SU-DHL-6 (cell line): ENCODE measurements at regions not wholly inside any gene's neighbourhood (a gene's known extent, or its start where the extent isn't known, plus 50 kb on each side); places are given as distances from the start of the nearest gene placed in this dataset.

Experiments used
- H2AFZ ChIP-seq: fragments of 200-600 bp; sonication (generic); 2 replicates; pipeline ENCODE4 v1.6.1; 2014; ENCODE audit warnings: low read depth, mild to moderate bottlenecking, moderate library complexity, mixed read lengths, antibody characterized with exemption, low read length; ENCODE audit not compliant: severe bottlenecking
- H3F3A ChIP-seq: fragments of 200-600 bp; shearing (Covaris generic); 2 replicates; pipeline ENCODE4 v1.6.0; 2016; ENCODE audit warnings: antibody characterized with exemption, mild to moderate bottlenecking; ENCODE audit not compliant: insufficient read depth
- H3K27ac ChIP-seq: fragments of 200-600 bp; sonication (generic); 2 replicates; pipeline ENCODE4 v1.5.1; 2016; ENCODE audit warnings: low read depth, mild to moderate bottlenecking, low read length, moderate library complexity, mixed read lengths
- H3K27me3 ChIP-seq: fragments of 200-600 bp; sonication (generic), shearing (Covaris generic); 2 replicates; pipeline ENCODE4 v1.6.0; 2014; ENCODE audit warnings: mild to moderate bottlenecking, low read length
- H3K36me3 ChIP-seq: fragments of 200-600 bp; sonication (generic); 2 replicates; pipeline ENCODE4 v1.6.1; 2014; ENCODE audit warnings: mild to moderate bottlenecking, low read length, mixed read lengths
- H3K4me2 ChIP-seq: fragments of 300-600, 200-600 bp; shearing (Covaris generic), sonication (generic); 2 replicates; pipeline ENCODE4 v1.6.0; 2014; ENCODE audit warnings: low read length, low read depth, mild to moderate bottlenecking; ENCODE audit not compliant: poor library complexity, severe bottlenecking
- H3K4me3 ChIP-seq: fragments of 200-600 bp; sonication (generic); 2 replicates; pipeline ENCODE4 v1.5.1; 2014; ENCODE audit warnings: antibody characterized with exemption, low read length, mild to moderate bottlenecking, mixed read lengths; ENCODE audit not compliant: insufficient read depth, poor library complexity, severe bottlenecking
- H3K79me2 ChIP-seq: fragments of 200-600 bp; sonication (generic); 2 replicates; pipeline ENCODE4 v1.6.1; 2014; ENCODE audit warnings: mild to moderate bottlenecking, low read length, moderate library complexity; ENCODE audit not compliant: insufficient read depth
- H3K9ac ChIP-seq: fragments of 200-600 bp; sonication (generic); 2 replicates; pipeline ENCODE4 v1.7.0; 2014; ENCODE audit warnings: mild to moderate bottlenecking, low read length
- H3K9me2 ChIP-seq: fragments of 200-600 bp; sonication (generic); replicated peaks from 2 replicates; pipeline ENCODE4 v1.6.1; 2014; ENCODE audit warnings: low read length; ENCODE audit not compliant: insufficient read depth
- H3K9me3 ChIP-seq: fragments of 200-600 bp; sonication (generic); 2 replicates; pipeline ENCODE4 v1.6.1; 2014; ENCODE audit warnings: low read length, mixed read lengths; ENCODE audit not compliant: insufficient read depth
- H4K20me1 ChIP-seq: fragments of 200-600 bp; sonication (generic); 2 replicates; pipeline ENCODE4 v1.6.1; 2014; ENCODE audit warnings: low read depth, mild to moderate bottlenecking, antibody characterized with exemption, low read length, moderate library complexity, mixed read lengths
- EZH2phosphoT487 ChIP-seq: fragments of 200-600 bp; sonication (generic), shearing (Covaris generic); conservative IDR thresholded peaks from 2 replicates; pipeline ENCODE4 v1.6.1; 2018; ENCODE audit warnings: mild to moderate bottlenecking, antibody characterized with exemption, low read length, moderate library complexity, mixed read lengths
- TF ChIP-seq, protein P1 (sequence below): fragments of 200-600 bp; sonication (generic); IDR thresholded peaks from one replicate; pipeline ENCODE4 v1.5.1; 2017; ENCODE audit warnings: antibody characterized with exemption, mild to moderate bottlenecking, low read length, moderate library complexity; ENCODE audit not compliant: insufficient read depth, poor library complexity, severe bottlenecking

DNA sequence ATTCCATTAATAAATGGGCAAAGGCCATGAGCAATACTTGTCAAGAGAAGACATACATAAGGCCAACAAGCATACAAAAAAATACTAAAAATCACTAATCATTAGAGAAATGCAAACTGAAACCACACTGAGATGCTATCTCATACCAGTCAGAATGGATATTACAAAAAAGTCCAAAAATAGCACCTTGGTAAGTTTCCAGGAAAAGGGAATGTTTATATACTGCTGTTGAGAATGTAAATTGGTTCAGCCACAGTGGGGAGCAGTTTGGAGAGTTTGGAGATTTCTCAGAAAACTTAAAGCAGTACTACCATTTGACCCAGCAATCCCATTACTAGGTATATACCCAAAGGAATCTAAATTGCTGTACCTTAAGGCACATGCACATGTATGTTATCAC lies 467.7 kb downstream of the CDH11 start:
- Histone ChIP-seq H3K27ac (no peak overlapping the region), H2AFZ (no peak overlapping the region)

DNA sequence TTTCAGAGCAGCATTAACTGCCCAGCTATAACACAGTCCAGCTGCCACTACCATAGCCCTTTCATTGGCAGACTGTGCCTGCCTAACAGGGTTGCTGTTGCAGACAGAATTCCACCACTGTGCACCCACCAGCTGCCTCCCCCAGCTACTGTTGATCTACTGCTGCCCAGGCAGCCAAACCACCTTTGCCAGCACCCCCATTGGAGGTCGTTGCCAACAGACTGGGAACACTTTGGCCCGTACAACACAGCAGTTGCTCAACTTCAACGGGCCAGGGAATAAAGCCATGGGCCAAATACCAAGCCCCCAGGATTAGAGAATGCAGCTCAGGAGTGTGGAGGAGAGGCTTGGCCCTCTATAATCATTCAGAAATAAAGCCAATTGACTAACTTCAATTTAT lies 473.6 kb downstream of the CDH11 start:
- Histone ChIP-seq H3K79me2 (no peaks in the 10 kb centered on the region), H3K4me3 (no peak overlapping the region), H3F3A (no peaks in the 10 kb centered on the region), H4K20me1 (no peaks in the 10 kb centered on the region), H3K9ac (no peak overlapping the region), H2AFZ (no peak overlapping the region), H3K4me2 (no peak overlapping the region), H3K36me3 (no peaks in the 10 kb centered on the region), H3K9me3 (no peaks in the 10 kb centered on the region), H3K27me3 (no peaks in the 10 kb centered on the region), H3K9me2 (no peaks in the 10 kb centered on the region), H3K27ac (no peak overlapping the region)
- TF ChIP-seq, protein P1, sequence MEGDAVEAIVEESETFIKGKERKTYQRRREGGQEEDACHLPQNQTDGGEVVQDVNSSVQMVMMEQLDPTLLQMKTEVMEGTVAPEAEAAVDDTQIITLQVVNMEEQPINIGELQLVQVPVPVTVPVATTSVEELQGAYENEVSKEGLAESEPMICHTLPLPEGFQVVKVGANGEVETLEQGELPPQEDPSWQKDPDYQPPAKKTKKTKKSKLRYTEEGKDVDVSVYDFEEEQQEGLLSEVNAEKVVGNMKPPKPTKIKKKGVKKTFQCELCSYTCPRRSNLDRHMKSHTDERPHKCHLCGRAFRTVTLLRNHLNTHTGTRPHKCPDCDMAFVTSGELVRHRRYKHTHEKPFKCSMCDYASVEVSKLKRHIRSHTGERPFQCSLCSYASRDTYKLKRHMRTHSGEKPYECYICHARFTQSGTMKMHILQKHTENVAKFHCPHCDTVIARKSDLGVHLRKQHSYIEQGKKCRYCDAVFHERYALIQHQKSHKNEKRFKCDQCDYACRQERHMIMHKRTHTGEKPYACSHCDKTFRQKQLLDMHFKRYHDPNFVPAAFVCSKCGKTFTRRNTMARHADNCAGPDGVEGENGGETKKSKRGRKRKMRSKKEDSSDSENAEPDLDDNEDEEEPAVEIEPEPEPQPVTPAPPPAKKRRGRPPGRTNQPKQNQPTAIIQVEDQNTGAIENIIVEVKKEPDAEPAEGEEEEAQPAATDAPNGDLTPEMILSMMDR: no peak
- TF ChIP-seq EZH2phosphoT487: no peak

More for the DNA sequence above, 467.7 kb downstream of the CDH11 start:
- Histone ChIP-seq H3K9me2 (no peaks in the 10 kb centered on the region), H4K20me1 (no peaks in the 10 kb centered on the region), H3K9ac (no peak overlapping the region), H3K4me3 (no peak overlapping the region), H3K4me2 (no peak overlapping the region), H3K9me3 (no peaks in the 10 kb centered on the region; the same call in 1 of the 2 replicates), H3K79me2 (no peaks in the 10 kb centered on the region), H3K36me3 (no peaks in the 10 kb centered on the region), H3K27me3 (no peaks in the 10 kb centered on the region), H3F3A (no peaks in the 10 kb centered on the region)
- no peak for TF ChIP-seq EZH2phosphoT487
- TF ChIP-seq, protein P1: no peak

DNA sequence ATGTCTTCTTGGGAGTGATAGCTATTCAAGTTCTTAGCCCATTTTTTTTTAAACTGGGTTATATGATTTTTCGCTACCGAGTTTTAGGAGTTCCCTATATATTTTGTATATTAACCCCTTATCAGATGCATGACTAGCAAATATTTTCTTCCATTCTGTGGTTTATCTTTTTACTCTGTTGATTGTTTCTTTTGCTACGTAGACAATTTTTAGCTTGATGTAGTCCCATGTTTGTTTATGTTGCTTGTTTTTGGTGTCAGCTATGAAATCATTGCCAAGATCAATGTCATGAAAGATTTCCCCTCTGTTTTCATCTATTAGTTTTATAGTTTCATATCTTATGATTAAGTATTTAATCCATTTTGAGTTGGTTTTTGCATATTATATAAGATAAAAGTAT lies 480.5 kb downstream of the CDH11 start:
- no peak overlapping the region for H3K4me2 ChIP-seq
- no peaks in the 10 kb centered on the region for H3K9me3 ChIP-seq
- no peaks in the 10 kb centered on the region for H4K20me1 ChIP-seq
- no peaks in the 10 kb centered on the region for H3K79me2 ChIP-seq
- no peak overlapping the region for H3K27ac ChIP-seq
- TF ChIP-seq, protein P1: no peak
- TF ChIP-seq EZH2phosphoT487: no peak
- H3K4me3 ChIP-seq: no peak overlapping the region
- H2AFZ ChIP-seq: no peak overlapping the region
- no peaks in the 10 kb centered on the region for H3K9me2 ChIP-seq
- no peak overlapping the region for H3K9ac ChIP-seq
- H3K36me3 ChIP-seq: no peaks in the 10 kb centered on the region
- H3F3A ChIP-seq: no peaks in the 10 kb centered on the region
- no peaks in the 10 kb centered on the region for H3K27me3 ChIP-seq
